CD8-positive, alpha-beta memory T cell (primary cell): ENCODE measurements at regions not wholly inside any gene's neighbourhood (a gene's known extent, or its start where the extent isn't known, plus 50 kb on each side); places are given as distances from the start of the nearest gene placed in this dataset.
"Not testable (repeated sequence)": the region's sequence is repeated elsewhere in the genome, so short reads cannot be mapped to it uniquely, and the experiment has no call there.

ENCODE experiments used
- CTCF ChIA-PET: fragments of 350-600 bp; sonication (Branson Sonifier 250); formaldehyde crosslinking; loops from one replicate; lab custom pipeline; 2021; ENCODE audit warnings: antibody characterized with exemption; lab: Charles Lee
- POLR2A ChIA-PET: fragments of 350-600 bp; sonication (Branson Sonifier 250); formaldehyde crosslinking; loops from one replicate; lab custom pipeline; 2021; ENCODE audit warnings: antibody characterized with exemption; lab: Charles Lee
- DNase-seq, 5 donors: peaks; one replicate each; pipeline versions ENCODE4 v3.0.0 to v3.0.0-alpha.2; 2020 to 2022; ENCODE audit warnings: mixed read lengths in 1 of 5
- H3K27ac ChIP-seq: one replicate; pipeline ENCODE4 v1.7.0; 2013; ENCODE audit warnings: low read depth, mild to moderate bottlenecking, low read length, moderate library complexity
- H3K27me3 ChIP-seq: 2 replicates; pipeline ENCODE4 v1.7.0; 2013; ENCODE audit warnings: low read length, mild to moderate bottlenecking; ENCODE audit not compliant: insufficient read depth, poor library complexity, severe bottlenecking
- H3K36me3 ChIP-seq: 2 replicates; pipeline ENCODE4 v1.7.0; 2013; ENCODE audit warnings: mild to moderate bottlenecking, low read length, moderate library complexity; ENCODE audit not compliant: insufficient read depth
- H3K4me1 ChIP-seq: 2 replicates; pipeline ENCODE4 v1.7.0; 2013; ENCODE audit warnings: mild to moderate bottlenecking, low read length, moderate library complexity; ENCODE audit not compliant: insufficient read depth
- H3K4me3 ChIP-seq: 2 replicates; pipeline ENCODE4 v1.7.0; 2013; ENCODE audit warnings: mild to moderate bottlenecking, low read length
- H3K9me3 ChIP-seq: 2 replicates; pipeline ENCODE4 v1.7.0; 2013; ENCODE audit warnings: mild to moderate bottlenecking, low read length
- H3K27ac Mint-ChIP-seq, 8 donors: one replicate each; pipeline ENCODE4 v1.8.0; 2020 to 2021; ENCODE audit warnings: mixed read lengths in 8 of 8, mild to moderate bottlenecking in 6 of 8, inconsistent platforms in 3 of 8, moderate library complexity in 3 of 8
- H3K27me3 Mint-ChIP-seq, 2 donors: one replicate each; pipeline ENCODE4 v1.8.0; 2020 to 2021; ENCODE audit warnings: mixed read lengths in 2 of 2, mild to moderate bottlenecking in 1 of 2, moderate library complexity in 1 of 2
- H3K36me3 Mint-ChIP-seq, 3 donors: one replicate each; pipeline ENCODE4 v1.8.0; 2020 to 2021; ENCODE audit warnings: mixed read lengths in 3 of 3, inconsistent platforms in 1 of 3, mild to moderate bottlenecking in 1 of 3
- H3K4me1 Mint-ChIP-seq, 3 donors: one replicate each; pipeline ENCODE4 v1.8.0; 2020 to 2021; ENCODE audit warnings: mixed read lengths in 3 of 3, inconsistent platforms in 1 of 3, mild to moderate bottlenecking in 1 of 3
- H3K4me3 Mint-ChIP-seq, 7 donors: one replicate each; pipeline ENCODE4 v1.8.0; 2020 to 2021; ENCODE audit warnings: mixed read lengths in 7 of 7, mild to moderate bottlenecking in 6 of 7, moderate library complexity in 4 of 7, inconsistent platforms in 2 of 7
- H3K9me3 Mint-ChIP-seq, 5 donors: one replicate each; pipeline ENCODE4 v1.8.0; 2020 to 2022; ENCODE audit warnings: mixed read lengths in 5 of 5, mild to moderate bottlenecking in 3 of 5, moderate library complexity in 2 of 5, inconsistent platforms in 1 of 5

DNA sequence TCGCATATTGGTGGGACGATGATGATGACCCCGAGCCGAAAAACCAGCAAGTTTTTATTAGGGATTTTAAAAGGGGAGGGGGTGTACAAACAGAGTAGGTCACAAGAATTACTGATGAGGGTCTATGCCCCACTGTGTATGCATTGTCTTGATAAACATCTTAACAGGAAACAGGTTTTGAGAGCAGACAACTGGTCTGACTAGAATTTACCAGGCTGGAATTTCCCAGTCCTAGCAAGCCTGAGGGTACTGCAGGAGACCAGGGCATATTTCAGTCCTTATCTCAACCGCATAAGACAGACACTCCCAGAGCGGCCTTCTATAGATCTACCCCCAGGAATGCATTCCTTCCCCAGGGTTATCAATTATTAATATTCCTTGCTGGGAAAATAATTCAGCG is 659.7 kb downstream of the TRHDE start:
- H3K27ac ChIP-seq, H3K4me1 Mint-ChIP-seq, H3K4me3 Mint-ChIP-seq, H3K36me3 ChIP-seq, H3K27me3 Mint-ChIP-seq, H3K4me3 ChIP-seq, H3K4me1 ChIP-seq, H3K9me3 ChIP-seq, CTCF ChIA-PET, DNase-seq, H3K27me3 ChIP-seq, H3K36me3 Mint-ChIP-seq, POLR2A ChIA-PET: not testable (repeated sequence)
- Mint-ChIP-seq H3K9me3 (peaks cover 2 to 46% (median 9%) of the 10 kb centered on the region in 5 donors), H3K27ac (peak overlapping the region in 1 of 8 donors; percentile 10)

DNA sequence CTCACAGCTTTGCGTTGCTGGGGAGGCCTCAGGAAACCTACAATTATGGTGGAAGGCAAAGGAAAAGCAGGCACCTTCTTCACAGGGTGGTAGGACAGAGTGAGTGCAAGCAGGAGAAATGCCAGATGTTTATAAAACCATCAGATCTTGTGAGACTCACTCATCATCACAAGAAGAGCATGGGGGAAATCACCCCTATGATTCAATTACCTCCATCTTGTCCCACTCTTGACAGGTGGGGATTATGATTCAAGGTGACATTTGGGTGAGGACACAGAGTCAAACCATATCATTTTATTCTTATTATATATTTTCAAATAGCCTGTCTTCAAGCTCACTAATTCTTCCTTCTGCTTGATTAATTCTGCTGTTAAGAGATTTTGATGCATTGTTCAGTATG is 665.3 kb downstream of the TRHDE start:
- Mint-ChIP-seq H3K9me3 (peaks cover 10 to 42% (median 15%) of the 10 kb centered on the region in 5 donors), H3K4me1 (no peaks in the 10 kb centered on the region), H3K27ac (no peak overlapping the region), H3K27me3 (peaks cover 0 to 1% of the 10 kb centered on the region in 2 donors), H3K36me3 (no peaks in the 10 kb centered on the region), H3K4me3 (no peak overlapping the region)
- no peak overlapping the region for H3K4me3 ChIP-seq
- ChIA-PET CTCF (no interaction called here), POLR2A (no interaction called here)
- H3K4me1 ChIP-seq: no peaks in the 10 kb centered on the region
- H3K9me3 ChIP-seq: no peaks in the 10 kb centered on the region
- no peak overlapping the region for H3K27ac ChIP-seq
- no peak for DNase-seq
- H3K36me3 ChIP-seq: no peaks in the 10 kb centered on the region
- no peaks in the 10 kb centered on the region for H3K27me3 ChIP-seq

DNA sequence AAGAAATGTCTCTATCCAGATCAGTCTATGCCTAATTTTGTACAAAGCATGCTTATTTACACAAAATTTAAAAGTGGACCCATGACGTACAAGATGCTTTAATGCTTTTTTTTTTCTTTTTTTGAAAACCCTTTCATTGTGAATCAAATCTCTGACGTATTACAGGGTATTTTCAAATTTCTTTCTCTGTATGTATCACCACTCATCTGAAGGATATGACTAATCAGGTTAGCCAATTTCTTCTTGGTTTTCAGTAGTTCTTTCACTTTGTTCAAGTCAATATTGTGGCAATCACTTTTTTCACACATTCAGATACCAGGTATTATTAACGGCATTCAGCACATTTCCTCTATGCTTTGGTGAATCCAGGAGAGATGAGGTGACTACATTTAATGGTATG is 685.3 kb downstream of the TRHDE start:
- ChIA-PET POLR2A (no interaction called here), CTCF (no interaction called here)
- Mint-ChIP-seq H3K4me3 (no peak overlapping the region), H3K27ac (no peak overlapping the region), H3K9me3 (peaks cover 0 to 17% (median 3%) of the 10 kb centered on the region in 5 donors), H3K27me3 (no peaks in the 10 kb centered on the region), H3K36me3 (no peaks in the 10 kb centered on the region), H3K4me1 (no peaks in the 10 kb centered on the region)
- Histone ChIP-seq H3K27ac (no peak overlapping the region), H3K27me3 (no peaks in the 10 kb centered on the region), H3K9me3 (no peaks in the 10 kb centered on the region), H3K36me3 (no peaks in the 10 kb centered on the region), H3K4me3 (no peak overlapping the region), H3K4me1 (no peaks in the 10 kb centered on the region)
- no peak for DNase-seq

DNA sequence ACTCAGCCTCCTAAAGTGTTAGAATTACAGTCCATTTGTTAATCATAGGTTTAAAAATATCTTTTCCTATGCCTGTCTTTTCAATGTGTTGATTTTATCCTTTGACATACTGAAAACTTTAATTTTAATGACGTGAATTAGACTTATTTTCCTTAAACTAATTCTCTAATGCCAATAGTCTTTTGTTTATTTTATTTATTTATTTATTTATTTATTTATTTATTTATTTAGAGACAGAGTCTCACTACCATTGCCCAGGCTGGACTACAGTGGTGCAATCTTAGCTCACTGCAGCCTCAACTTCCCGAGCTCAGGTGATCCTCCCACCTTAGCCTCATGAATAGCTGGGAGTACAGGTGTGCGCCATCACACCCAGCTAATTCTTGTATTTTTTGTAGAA is 694.5 kb downstream of the TRHDE start:
- no peaks in the 10 kb centered on the region for H3K9me3 ChIP-seq
- H3K4me3 ChIP-seq: no peak overlapping the region
- H3K27me3 ChIP-seq: no peaks in the 10 kb centered on the region
- no peak overlapping the region for H3K4me3 Mint-ChIP-seq
- no peaks in the 10 kb centered on the region for H3K4me1 ChIP-seq
- ChIA-PET POLR2A (no interaction called here), CTCF (no interaction called here)
- H3K36me3 Mint-ChIP-seq: no peaks in the 10 kb centered on the region
- H3K27ac Mint-ChIP-seq: no peak overlapping the region
- no peak for DNase-seq
- no peaks in the 10 kb centered on the region for H3K27me3 Mint-ChIP-seq
- no peaks in the 10 kb centered on the region for H3K4me1 Mint-ChIP-seq
- H3K27ac ChIP-seq: no peak overlapping the region
- no peaks in the 10 kb centered on the region for H3K36me3 ChIP-seq
- H3K9me3 Mint-ChIP-seq: peaks cover 0 to 19% (median 2%) of the 10 kb centered on the region in 5 donors

DNA sequence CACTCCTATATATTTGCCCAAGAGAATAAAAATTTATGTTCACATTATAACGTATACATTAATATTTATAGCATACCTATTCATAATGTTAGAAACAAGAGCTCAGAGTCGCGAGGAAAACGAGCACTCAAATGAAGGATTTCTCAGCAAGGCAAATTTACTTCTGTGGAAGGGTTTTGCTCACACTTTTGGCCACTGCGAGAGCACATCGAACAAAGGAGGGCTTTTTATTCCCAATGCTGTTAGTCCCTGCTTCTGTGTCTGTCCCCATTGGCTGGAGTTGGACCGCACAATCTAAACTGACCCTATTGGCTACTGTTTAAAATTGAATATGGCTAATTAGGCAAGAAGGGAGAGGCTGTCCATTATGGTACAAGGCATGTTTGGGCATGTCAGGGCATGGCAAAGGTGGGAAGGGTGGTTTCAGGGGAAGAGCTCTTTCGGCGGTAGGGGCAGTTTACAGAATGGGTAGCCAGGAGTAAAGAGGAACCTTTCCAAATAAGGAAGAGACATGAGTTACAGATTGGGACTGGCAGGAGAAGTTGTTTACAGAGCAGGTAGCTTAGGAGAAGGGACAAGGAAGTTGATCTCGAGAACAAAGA is 702.9 kb downstream of the TRHDE start:
- Histone ChIP-seq H3K9me3 (no peaks in the 10 kb centered on the region), H3K27ac (no peak overlapping the region), H3K4me1 (no peaks in the 10 kb centered on the region), H3K4me3 (no peak overlapping the region), H3K36me3 (no peaks in the 10 kb centered on the region), H3K27me3 (no peaks in the 10 kb centered on the region)
- H3K27me3 Mint-ChIP-seq: no peaks in the 10 kb centered on the region
- no peak overlapping the region for H3K27ac Mint-ChIP-seq
- no peaks in the 10 kb centered on the region for H3K36me3 Mint-ChIP-seq
- POLR2A ChIA-PET: no interaction called here
- H3K4me3 Mint-ChIP-seq: no peak overlapping the region
- H3K9me3 Mint-ChIP-seq: peaks cover 1 to 54% (median 2%) of the 10 kb centered on the region in 5 donors
- H3K4me1 Mint-ChIP-seq: no peaks in the 10 kb centered on the region
- CTCF ChIA-PET: no interaction called here
- no peak for DNase-seq

DNA sequence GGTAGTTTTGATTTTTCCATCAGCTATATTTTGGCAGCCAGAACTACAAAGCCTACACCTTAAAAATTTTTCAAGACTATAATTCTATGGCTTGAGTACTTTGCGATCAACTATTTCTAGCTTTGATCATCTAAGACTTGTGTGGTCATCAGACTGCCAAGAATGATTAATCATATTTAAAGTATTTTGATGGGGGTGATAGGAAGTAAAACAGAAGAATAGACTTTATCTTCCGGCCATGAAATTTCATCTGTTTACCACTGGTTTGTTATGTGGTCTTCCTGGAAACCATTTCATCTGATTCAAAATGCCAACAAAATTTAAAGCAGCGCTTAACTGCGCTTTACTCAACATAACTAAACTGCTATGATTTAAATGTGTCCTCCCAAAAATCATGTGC is 706.8 kb downstream of the TRHDE start:
- no peaks in the 10 kb centered on the region for H3K27me3 Mint-ChIP-seq
- H3K9me3 Mint-ChIP-seq: peaks cover 1 to 47% (median 6%) of the 10 kb centered on the region in 5 donors
- CTCF ChIA-PET: no interaction called here
- Histone ChIP-seq H3K27me3 (no peaks in the 10 kb centered on the region), H3K4me3 (no peak overlapping the region), H3K36me3 (no peaks in the 10 kb centered on the region), H3K4me1 (no peaks in the 10 kb centered on the region), H3K27ac (no peak overlapping the region), H3K9me3 (no peaks in the 10 kb centered on the region)
- DNase-seq: no peak
- no peak overlapping the region for H3K4me3 Mint-ChIP-seq
- no peaks in the 10 kb centered on the region for H3K4me1 Mint-ChIP-seq
- no peak overlapping the region for H3K27ac Mint-ChIP-seq
- POLR2A ChIA-PET: no interaction called here
- no peaks in the 10 kb centered on the region for H3K36me3 Mint-ChIP-seq

DNA sequence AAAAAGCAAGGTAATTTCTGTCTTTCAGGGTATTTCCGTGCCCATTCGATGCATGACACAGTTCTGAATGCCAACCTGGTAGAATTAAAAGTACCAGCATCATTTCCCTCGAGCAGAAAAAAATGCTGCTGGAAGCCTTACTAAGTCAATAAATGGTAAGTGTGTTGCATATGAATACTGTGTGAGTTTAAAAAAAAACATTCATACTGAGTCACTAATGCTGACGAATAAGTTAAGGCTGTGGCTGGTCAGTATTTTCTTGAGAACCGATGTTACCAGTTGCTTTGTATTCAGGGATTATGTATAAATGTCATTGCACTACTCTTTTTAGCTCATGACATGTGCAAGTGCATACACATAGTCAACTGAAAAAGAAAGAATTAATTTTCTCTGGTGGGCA is 710.2 kb downstream of the TRHDE start:
- Mint-ChIP-seq H3K27ac (no peak overlapping the region), H3K4me1 (no peaks in the 10 kb centered on the region), H3K27me3 (no peaks in the 10 kb centered on the region), H3K4me3 (no peak overlapping the region), H3K9me3 (peaks cover 1 to 27% (median 4%) of the 10 kb centered on the region in 5 donors), H3K36me3 (no peaks in the 10 kb centered on the region)
- no peaks in the 10 kb centered on the region for H3K9me3 ChIP-seq
- DNase-seq: no peak
- POLR2A ChIA-PET: no interaction called here
- no peaks in the 10 kb centered on the region for H3K36me3 ChIP-seq
- no peak overlapping the region for H3K27ac ChIP-seq
- no peak overlapping the region for H3K4me3 ChIP-seq
- H3K4me1 ChIP-seq: no peaks in the 10 kb centered on the region
- no peaks in the 10 kb centered on the region for H3K27me3 ChIP-seq
- CTCF ChIA-PET: no interaction called here

DNA sequence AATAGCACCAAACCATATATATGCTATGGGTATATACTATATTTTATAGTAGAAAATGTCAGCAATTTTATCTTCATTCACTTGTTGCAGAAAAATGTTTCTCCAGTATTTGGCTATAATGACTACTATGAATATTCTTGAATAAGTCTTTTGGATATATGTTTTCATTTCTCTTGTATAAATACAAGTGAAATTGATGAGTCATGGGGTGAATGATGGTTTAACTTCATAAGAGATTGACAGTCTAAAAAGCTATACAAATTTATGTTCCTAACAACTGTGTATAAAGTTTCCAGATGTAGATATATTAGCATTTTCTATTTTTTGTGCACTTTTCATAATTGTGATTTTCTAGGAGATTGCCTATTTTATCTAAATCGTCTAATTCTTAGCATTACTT is 714.8 kb downstream of the TRHDE start:
- no peak for DNase-seq
- Mint-ChIP-seq H3K4me3 (no peak overlapping the region), H3K36me3 (no peaks in the 10 kb centered on the region), H3K27ac (no peak overlapping the region), H3K9me3 (peaks cover 0 to 25% (median 6%) of the 10 kb centered on the region in 5 donors), H3K27me3 (no peaks in the 10 kb centered on the region), H3K4me1 (no peaks in the 10 kb centered on the region)
- Histone ChIP-seq H3K27me3 (no peaks in the 10 kb centered on the region), H3K27ac (no peak overlapping the region), H3K36me3 (no peaks in the 10 kb centered on the region), H3K4me3 (no peak overlapping the region), H3K4me1 (no peaks in the 10 kb centered on the region), H3K9me3 (no peaks in the 10 kb centered on the region)
- CTCF ChIA-PET: no interaction called here
- POLR2A ChIA-PET: no interaction called here
